HFF-Myc (cell line): ENCODE measurements at regions not wholly inside any gene's neighbourhood (a gene's known extent, or its start where the extent isn't known, plus 50 kb on each side); places are given as distances from the start of the nearest gene placed in this dataset.

Source experiments
- DNase-seq: peaks from one replicate; pipeline ENCODE4 v3.0.0-alpha.2; 2011; ENCODE audit warnings: low read depth; ENCODE audit errors: extremely low read depth
- H3K4me3 ChIP-seq: replicated peaks from 2 replicates; pipeline ENCODE4 v1.5.1; 2011; ENCODE audit warnings: low read depth, mild to moderate bottlenecking, control low read depth, low read length
- TF ChIP-seq, protein P1 (sequence below): IDR thresholded peaks from 2 replicates; pipeline ENCODE4 v1.5.1; 2012; ENCODE audit warnings: mild to moderate bottlenecking, low read depth, low read length, control low read depth; ENCODE audit errors: missing control alignments

DNA sequence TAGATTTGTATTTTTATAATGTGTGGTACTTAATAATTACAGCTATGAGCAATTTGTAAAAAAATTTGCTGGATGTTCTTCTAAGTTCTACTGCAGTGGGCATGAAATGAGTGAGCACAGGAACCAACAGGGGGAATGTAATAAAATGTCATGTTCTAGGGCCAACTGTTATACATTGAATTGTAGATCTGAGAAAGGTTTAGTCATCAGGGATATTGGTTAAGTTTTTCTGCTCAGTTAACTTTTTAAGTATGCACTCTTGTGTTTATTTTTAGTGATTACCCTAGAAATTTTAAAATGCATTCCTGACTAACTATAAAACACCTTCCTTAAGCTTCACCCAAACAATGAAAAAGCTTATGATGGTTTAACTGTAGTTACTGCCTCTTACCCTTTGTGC lies 101.8 kb downstream of the CAND1 start:
- no peak overlapping the region for H3K4me3 ChIP-seq
- DNase-seq: no peak
- TF ChIP-seq, protein P1, sequence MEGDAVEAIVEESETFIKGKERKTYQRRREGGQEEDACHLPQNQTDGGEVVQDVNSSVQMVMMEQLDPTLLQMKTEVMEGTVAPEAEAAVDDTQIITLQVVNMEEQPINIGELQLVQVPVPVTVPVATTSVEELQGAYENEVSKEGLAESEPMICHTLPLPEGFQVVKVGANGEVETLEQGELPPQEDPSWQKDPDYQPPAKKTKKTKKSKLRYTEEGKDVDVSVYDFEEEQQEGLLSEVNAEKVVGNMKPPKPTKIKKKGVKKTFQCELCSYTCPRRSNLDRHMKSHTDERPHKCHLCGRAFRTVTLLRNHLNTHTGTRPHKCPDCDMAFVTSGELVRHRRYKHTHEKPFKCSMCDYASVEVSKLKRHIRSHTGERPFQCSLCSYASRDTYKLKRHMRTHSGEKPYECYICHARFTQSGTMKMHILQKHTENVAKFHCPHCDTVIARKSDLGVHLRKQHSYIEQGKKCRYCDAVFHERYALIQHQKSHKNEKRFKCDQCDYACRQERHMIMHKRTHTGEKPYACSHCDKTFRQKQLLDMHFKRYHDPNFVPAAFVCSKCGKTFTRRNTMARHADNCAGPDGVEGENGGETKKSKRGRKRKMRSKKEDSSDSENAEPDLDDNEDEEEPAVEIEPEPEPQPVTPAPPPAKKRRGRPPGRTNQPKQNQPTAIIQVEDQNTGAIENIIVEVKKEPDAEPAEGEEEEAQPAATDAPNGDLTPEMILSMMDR: no peak

DNA sequence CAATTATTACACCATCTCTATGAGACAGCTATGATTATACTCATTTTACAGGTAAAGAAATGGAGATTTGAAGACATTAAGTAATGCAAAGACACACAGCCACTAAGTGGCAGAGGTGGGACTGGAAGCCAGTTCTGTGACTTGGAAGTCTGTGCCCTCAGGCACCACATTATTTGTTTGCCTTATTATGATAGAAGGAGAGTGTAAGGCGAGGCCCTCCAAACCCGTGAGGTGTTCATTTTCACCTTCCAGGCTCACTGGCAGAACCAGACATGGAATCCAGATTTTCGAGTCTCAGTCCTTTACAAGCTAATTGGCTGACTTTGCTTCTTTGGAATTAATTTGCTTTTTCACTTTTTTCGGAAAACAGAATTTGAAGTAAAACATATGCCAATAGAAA lies 107.9 kb downstream of the CAND1 start:
- TF ChIP-seq, protein P1: no peak
- no peak for DNase-seq
- no peak overlapping the region for H3K4me3 ChIP-seq

DNA sequence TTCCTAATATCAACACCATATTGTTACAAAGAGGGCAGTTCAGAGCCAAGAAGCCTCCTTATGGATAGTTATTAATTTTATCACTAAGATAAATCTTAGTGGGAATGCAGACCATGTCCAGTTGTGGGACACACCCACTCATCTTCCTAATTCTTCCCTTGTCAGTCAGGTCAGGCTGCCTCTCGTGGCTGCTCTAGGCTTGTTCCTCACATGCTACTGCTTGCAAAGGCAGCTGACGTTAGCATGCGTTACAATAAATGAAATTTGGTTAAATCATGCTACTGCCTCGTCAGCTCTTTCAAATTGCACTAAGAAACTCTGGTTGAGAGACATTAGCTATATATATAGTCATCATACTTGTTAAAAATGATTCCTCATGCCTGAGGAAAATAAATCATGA lies 108.4 kb downstream of the CAND1 start:
- TF ChIP-seq, protein P1: no peak
- DNase-seq: no peak
- no peak overlapping the region for H3K4me3 ChIP-seq

DNA sequence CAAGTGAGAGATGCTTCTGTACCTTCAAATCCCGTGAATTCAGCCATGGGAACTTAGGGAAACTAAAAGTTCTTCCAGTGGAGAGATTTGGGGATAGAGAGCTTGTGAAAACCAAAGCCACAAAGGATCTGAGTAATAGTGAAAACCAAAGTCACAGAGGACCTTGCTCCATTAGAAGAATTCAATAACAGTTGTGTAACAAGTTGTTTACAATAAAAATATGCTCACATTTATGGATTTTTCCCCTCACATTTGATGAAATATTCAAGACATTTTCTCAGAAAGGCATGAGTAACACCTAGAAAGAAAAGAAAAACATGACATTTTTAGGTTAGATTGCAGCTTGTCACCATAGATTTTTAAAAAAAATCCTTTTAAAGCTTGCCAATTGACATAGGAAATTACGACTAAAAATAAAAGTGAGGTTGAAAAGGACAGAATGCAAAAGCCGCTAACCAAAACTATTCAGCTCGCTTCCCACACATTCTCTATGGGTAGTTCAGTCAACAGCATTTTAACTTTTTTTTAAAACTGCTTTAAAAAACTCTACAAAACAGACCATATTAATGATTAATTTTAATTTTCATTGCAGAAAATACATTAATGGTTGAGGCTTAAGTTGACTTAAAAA lies 113.2 kb downstream of the CAND1 start:
- no peak overlapping the region for H3K4me3 ChIP-seq
- DNase-seq: no peak
- TF ChIP-seq, protein P1: no peak

DNA sequence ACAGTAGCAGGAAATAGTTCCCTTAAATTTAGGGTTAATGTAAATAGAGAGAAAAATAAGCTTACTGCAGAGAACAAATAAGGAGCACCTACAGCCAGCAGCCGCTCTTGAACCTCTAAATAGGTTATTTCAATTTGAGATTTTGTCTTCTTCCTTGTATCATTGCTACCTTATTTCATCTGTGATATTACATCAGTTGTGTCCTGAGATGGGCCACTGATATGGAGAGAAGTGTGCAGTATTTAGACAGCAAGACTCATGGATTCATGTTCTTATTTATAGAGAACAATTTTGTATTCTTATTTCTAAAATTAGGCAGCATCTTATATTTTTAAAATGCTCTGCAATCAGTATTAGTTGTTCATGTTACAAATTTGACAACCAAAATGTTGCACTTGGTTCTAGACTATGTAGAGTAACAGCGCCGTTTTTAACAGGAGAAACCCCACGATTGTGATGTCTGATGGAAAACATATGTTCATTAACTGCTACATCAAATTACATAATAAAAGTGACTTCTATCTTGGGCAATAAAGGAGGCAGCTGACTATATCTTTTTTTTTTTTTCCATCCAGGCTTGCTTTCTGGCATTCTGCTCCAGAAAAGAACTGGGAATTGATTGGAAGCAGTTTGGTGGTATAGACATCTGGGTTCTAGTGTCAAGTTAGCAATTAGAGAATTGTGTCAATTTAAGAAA lies 117.9 kb downstream of the CAND1 start:
- no peak overlapping the region for H3K4me3 ChIP-seq
- TF ChIP-seq, protein P1: no peak

DNA sequence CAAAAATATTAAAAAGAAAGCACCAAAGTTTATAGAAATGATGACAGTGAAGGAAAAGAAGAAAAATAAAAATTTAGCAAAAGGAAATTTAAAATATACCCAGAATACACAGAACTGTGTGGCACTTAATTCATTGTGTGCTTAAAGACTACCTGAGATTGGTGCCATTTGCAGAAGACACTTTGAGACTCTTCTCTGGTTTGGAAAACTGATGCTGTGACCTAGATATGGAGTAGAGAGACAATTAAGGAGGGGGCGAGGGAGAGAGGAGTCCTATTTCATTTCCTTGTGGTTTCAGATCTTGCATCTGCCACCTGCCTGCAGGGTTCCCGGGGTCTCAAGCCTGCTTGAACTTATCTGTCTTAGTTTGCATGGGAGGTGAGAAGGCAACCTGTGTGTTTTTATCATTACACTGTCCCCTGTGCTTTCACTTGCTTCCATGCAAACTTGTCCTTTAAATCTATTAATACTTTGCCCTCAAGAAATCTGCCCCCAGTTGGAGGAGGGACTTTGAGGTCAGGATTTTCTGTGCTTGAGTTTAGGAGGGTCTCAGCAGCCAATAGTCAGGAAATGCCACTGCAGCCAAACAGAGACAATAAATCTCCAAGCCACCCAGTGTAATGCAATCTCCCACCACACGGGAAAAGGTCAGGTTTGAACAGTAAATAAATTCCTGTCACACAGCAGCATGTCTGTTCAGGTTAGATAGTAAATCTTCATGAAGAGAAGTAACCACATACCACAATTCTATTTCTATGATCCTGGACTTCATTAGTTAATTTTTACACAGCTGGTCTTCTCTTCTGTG lies 119.4 kb downstream of the CAND1 start:
- H3K4me3 ChIP-seq: no peak overlapping the region
- TF ChIP-seq, protein P1: no peak
- no peak for DNase-seq

More for the DNA sequence above, 117.9 kb downstream of the CAND1 start:
- no peak for DNase-seq
